H1 (cell line): ENCODE measurements at regions not wholly inside any gene's neighbourhood (a gene's known extent, or its start where the extent isn't known, plus 50 kb on each side); places are given as distances from the start of the nearest gene placed in this dataset.

Source experiments
- CTCF ChIA-PET: fragments of 300-600 bp; sonication (Branson Sonifier 250); formaldehyde crosslinking; loops from one replicate; lab custom pipeline; 2021; ENCODE audit not compliant: partially characterized antibody; lab: Charles Lee
- POLR2A ChIA-PET: fragments of 300-600 bp; sonication (Branson Sonifier 250); formaldehyde crosslinking; loops from one replicate; lab custom pipeline; 2021; ENCODE audit warnings: inconsistent platforms; ENCODE audit not compliant: partially characterized antibody; lab: Charles Lee
- DNase-seq, 2 experiments: peaks; one replicate each; pipeline versions ENCODE4 v3.0.0 to v3.0.0-alpha.2; 2010 to 2022; ENCODE audit warnings: low spot score in 2 of 2, low read depth in 1 of 2, mixed read lengths in 1 of 2
- FAIRE-seq: peaks from 2 replicates; lab custom pipeline; 2011; peaks lifted over from hg19 to GRCh38; lab: Jason Lieb, UNC
- H2AFZ ChIP-seq: 2 replicates; pipeline ENCODE4 v1.8.1; 2012; ENCODE audit warnings: low read length, inconsistent platforms
- H2AK5ac ChIP-seq: 2 replicates; pipeline ENCODE4 v1.6.1; 2013; ENCODE audit warnings: low read depth, low read length
- H2BK120ac ChIP-seq: replicated peaks from 2 replicates; pipeline ENCODE3; 2013; ENCODE audit warnings: low read depth, low read length, inconsistent platforms
- H2BK12ac ChIP-seq: 2 replicates; pipeline ENCODE4 v1.6.1; 2013; ENCODE audit warnings: low read depth, low read length
- H2BK15ac ChIP-seq: 2 replicates; pipeline ENCODE4 v1.6.1; 2013; ENCODE audit warnings: low read length
- H2BK20ac ChIP-seq: 2 replicates; pipeline ENCODE4 v1.6.1; 2013; ENCODE audit warnings: low read length
- H2BK5ac ChIP-seq: 2 replicates; pipeline ENCODE4 v1.6.1; 2013; ENCODE audit warnings: low read depth, low read length
- H3K14ac ChIP-seq: 2 replicates; pipeline ENCODE4 v1.6.1; 2013; ENCODE audit warnings: inconsistent platforms; ENCODE audit not compliant: insufficient read length
- H3K18ac ChIP-seq: 2 replicates; pipeline ENCODE4 v1.6.1; 2013; ENCODE audit warnings: low read length; ENCODE audit errors: extremely low read depth
- H3K23ac ChIP-seq: 2 replicates; pipeline ENCODE4 v1.6.1; 2013; ENCODE audit warnings: inconsistent platforms; ENCODE audit not compliant: insufficient read length
- H3K23me2 ChIP-seq: 2 replicates; pipeline ENCODE4 v1.6.1; 2013; ENCODE audit warnings: low read depth, low read length
- H3K27ac ChIP-seq: 2 replicates; pipeline ENCODE4 v1.6.1; 2011; ENCODE audit warnings: low read depth, low read length, inconsistent platforms
- H3K27me3 ChIP-seq, 4 experiments: replicated peaks in 1 of 4; 1 replicate in 1 of 4; 2 replicates in 3 of 4; pipeline versions ENCODE4 v1.6.1 to v1.8.1; 2011 to 2013; ENCODE audit warnings: low read length in 3 of 4, mild to moderate bottlenecking in 3 of 4, inconsistent platforms in 2 of 4, mixed read lengths in 2 of 4, moderate library complexity in 1 of 4; ENCODE audit not compliant: control insufficient read depth in 3 of 4, insufficient read depth in 3 of 4; ENCODE audit errors: extremely low read depth in 1 of 4
- H3K36me3 ChIP-seq, 4 experiments: 2 replicates each; pipeline versions ENCODE4 v1.6.1 to v1.8.1; 2011 to 2013; ENCODE audit warnings: mild to moderate bottlenecking in 4 of 4, low read length in 3 of 4, moderate library complexity in 2 of 4, control low read depth in 1 of 4, inconsistent platforms in 1 of 4; ENCODE audit not compliant: insufficient read depth in 4 of 4, control insufficient read depth in 2 of 4
- H3K4ac ChIP-seq: replicated peaks from 2 replicates; pipeline ENCODE3; 2013; ENCODE audit warnings: low read length, low read depth, mixed read lengths, inconsistent platforms; ENCODE audit not compliant: insufficient read length
- H3K4me1 ChIP-seq, 4 experiments: replicated peaks in 1 of 4; 1 replicate in 1 of 4; 2 replicates in 3 of 4; pipeline versions ENCODE4 v1.6.1 to v1.8.1; 2011 to 2013; ENCODE audit warnings: low read length in 3 of 4, inconsistent platforms in 2 of 4, mixed read lengths in 1 of 4; ENCODE audit not compliant: insufficient read depth in 4 of 4, control insufficient read depth in 3 of 4
- H3K4me2 ChIP-seq, 2 experiments: 2 replicates each; pipeline versions ENCODE4 v1.6.1 to v1.8.1; 2011 to 2013; ENCODE audit warnings: low read depth in 2 of 2, low read length in 2 of 2, control low read depth in 1 of 2, inconsistent platforms in 1 of 2, mild to moderate bottlenecking in 1 of 2; ENCODE audit not compliant: insufficient read depth in 1 of 2
- H3K4me3 ChIP-seq, 4 experiments: fragments of 200-600, 300-600 bp in 1 of 4; sonication (generic), shearing (Covaris generic), sonication (Bioruptor Twin) in 1 of 4; 2 replicates each; pipeline versions ENCODE4 v1.5.1 to v1.8.1; 2011 to 2016; ENCODE audit warnings: low read length in 4 of 4, low read depth in 3 of 4, control low read depth in 2 of 4, inconsistent platforms in 2 of 4, mild to moderate bottlenecking in 2 of 4, mixed read lengths in 1 of 4, moderate library complexity in 1 of 4; ENCODE audit not compliant: insufficient read depth in 2 of 4; ENCODE audit errors: extremely low read depth in 1 of 4
- H3K56ac ChIP-seq: replicated peaks from 2 replicates; pipeline ENCODE3; 2013; ENCODE audit warnings: low read depth, mild to moderate bottlenecking, mixed read lengths, low read length, inconsistent platforms; ENCODE audit not compliant: insufficient read length
- H3K79me1 ChIP-seq: 2 replicates; pipeline ENCODE4 v1.6.1; 2013; ENCODE audit warnings: low read depth, low read length, control low read depth
- H3K79me2 ChIP-seq, 2 experiments: 2 replicates each; pipeline versions ENCODE4 v1.6.1 to v1.8.1; 2012 to 2013; ENCODE audit warnings: low read length in 2 of 2, mild to moderate bottlenecking in 2 of 2, inconsistent platforms in 1 of 2; ENCODE audit not compliant: insufficient read depth in 2 of 2, control insufficient read depth in 1 of 2
- H3K9ac ChIP-seq, 4 experiments: replicated peaks in 1 of 4; 1 replicate in 1 of 4; 2 replicates in 3 of 4; pipeline versions ENCODE4 v1.6.1 to v1.8.1; 2011 to 2013; ENCODE audit warnings: low read depth in 3 of 4, low read length in 3 of 4, control low read depth in 2 of 4, mild to moderate bottlenecking in 2 of 4, moderate library complexity in 2 of 4, inconsistent platforms in 1 of 4; ENCODE audit errors: extremely low read depth in 1 of 4
- H3K9me3 ChIP-seq, 2 experiments: 2 replicates each; pipeline versions ENCODE4 v1.6.1 to v1.8.1; 2012 to 2013; ENCODE audit warnings: mild to moderate bottlenecking in 2 of 2, moderate library complexity in 2 of 2, control low read depth in 1 of 2, inconsistent platforms in 1 of 2, low read depth in 1 of 2, low read length in 1 of 2, mixed read lengths in 1 of 2; ENCODE audit not compliant: insufficient read depth in 2 of 2
- H4K20me1 ChIP-seq, 2 experiments: replicated peaks in 1 of 2; 2 replicates each; pipeline versions ENCODE3 to v1.8.1; 2011 to 2013; ENCODE audit warnings: inconsistent platforms in 2 of 2, low read length in 2 of 2, mild to moderate bottlenecking in 1 of 2; ENCODE audit not compliant: insufficient read depth in 2 of 2, control insufficient read depth in 1 of 2
- H4K5ac ChIP-seq: 2 replicates; pipeline ENCODE4 v1.6.1; 2013; ENCODE audit warnings: low read length, low read depth, mixed read lengths, inconsistent platforms; ENCODE audit not compliant: insufficient read length
- H4K8ac ChIP-seq: 2 replicates; pipeline ENCODE4 v1.8.0; 2013; ENCODE audit warnings: mild to moderate bottlenecking, moderate library complexity, low read length, inconsistent platforms; ENCODE audit not compliant: insufficient read depth; ENCODE audit errors: extremely low read depth
- H4K91ac ChIP-seq: replicated peaks from 2 replicates; pipeline ENCODE3; 2013; ENCODE audit warnings: low read length, mixed read lengths, inconsistent platforms; ENCODE audit not compliant: insufficient read length
- CEBPB ChIP-seq: IDR thresholded peaks from 2 replicates; pipeline ENCODE4 v1.6.1; 2012; ENCODE audit warnings: low read depth, low read length
- JUN ChIP-seq: IDR thresholded peaks from 2 replicates; pipeline ENCODE4 v1.6.1; 2011; ENCODE audit warnings: low read depth, mild to moderate bottlenecking, improper control_type of control experiment, low read length
- SP2 ChIP-seq: IDR thresholded peaks from 2 replicates; pipeline ENCODE4 v1.6.1; 2012; ENCODE audit warnings: mild to moderate bottlenecking, low read length, inconsistent platforms
- WGBS, 2 experiments: shearing (Covaris generic) in 1 of 2; methylation state at CpG; one replicate each; pipeline versions ENCODE4 v1.1.6 to v1.1.7; 2013 to 2015; ENCODE audit warnings: low lambda C conversion rate in 2 of 2, mixed read lengths in 2 of 2, inconsistent platforms in 1 of 2, low coverage in 1 of 2, missing lambda C conversion rate in 1 of 2; ENCODE audit not compliant: insufficient replicate concordance in 2 of 2, insufficient coverage in 1 of 2, insufficient read length in 1 of 2; ENCODE audit errors: extremely low coverage in 1 of 2, missing lambda C conversion rate in 1 of 2; 5-methylcytosine and 5-hydroxymethylcytosine counted together

DNA sequence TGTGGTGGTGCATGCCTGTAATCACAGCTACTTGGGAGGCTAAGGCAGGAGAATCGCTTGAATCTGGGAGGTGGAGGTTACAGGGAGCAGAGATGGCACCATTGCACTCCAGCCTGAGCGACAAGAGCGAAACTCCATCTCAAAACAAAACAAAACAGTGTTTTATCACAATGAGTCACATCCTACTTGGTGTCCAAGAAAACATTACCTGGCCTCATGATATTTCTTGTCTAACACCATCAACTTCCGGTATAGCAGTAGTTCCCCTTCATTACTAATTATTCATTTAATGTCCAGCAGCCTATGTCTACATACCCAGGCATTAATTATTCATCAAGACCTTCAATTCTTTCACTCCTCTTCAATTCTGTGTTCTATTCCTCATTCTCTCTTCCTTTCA, 115.5 kb downstream of the CCDC59 start:
- Histone ChIP-seq H3K9ac (no peak overlapping the region), H2BK20ac (no peak overlapping the region), H3K56ac (no peak overlapping the region), H3K27ac (no peak overlapping the region), H2AFZ (no peak overlapping the region), H4K91ac (no peak overlapping the region), H4K20me1 (no peaks in the 10 kb centered on the region), H2BK5ac (no peak overlapping the region), H3K79me2 (no peaks in the 10 kb centered on the region), H2BK15ac (no peak overlapping the region), H3K36me3 (no peaks in the 10 kb centered on the region), H2BK120ac (no peak overlapping the region), H3K18ac (no peak overlapping the region), H3K4me3 (no peak overlapping the region), H3K4ac (no peak overlapping the region), H3K23ac (no peak overlapping the region), H2AK5ac (no peak overlapping the region), H3K14ac (no peak overlapping the region), H3K79me1 (no peaks in the 10 kb centered on the region), H3K4me2 (no peak overlapping the region), H4K5ac (no peak overlapping the region), H2BK12ac (no peak overlapping the region), H3K4me1 (no peaks in the 10 kb centered on the region), H3K23me2 (no peaks in the 10 kb centered on the region), H3K9me3 (no peaks in the 10 kb centered on the region), H3K27me3 (no peaks in the 10 kb centered on the region), H4K8ac (no peak overlapping the region)
- ChIA-PET POLR2A (no interaction called here), CTCF (no interaction called here)
- WGBS, 2 experiments = 88% methylated on average over 4 of the region's 4 CpGs; no CpG with 5 or more reads in 1 of the 2 experiments
- DNase-seq (no peak), FAIRE-seq (no peak)
- no peak for TF ChIP-seq SP2
- TF ChIP-seq JUN = no peak
- TF ChIP-seq CEBPB = no peak
